DND-41 (cell line): ENCODE measurements at regions not wholly inside any gene's neighbourhood (a gene's known extent, or its start where the extent isn't known, plus 50 kb on each side); places are given as distances from the start of the nearest gene placed in this dataset.

ENCODE experiments used
- ATAC-seq: fragments of 200-7000 bp; cut with Tn5 transposase; 3 replicates; pipeline ENCODE4 v1.9.1; 2021; ENCODE audit warnings: low read depth; ENCODE audit not compliant: insufficient read depth
- DNase-seq: peaks from one replicate; pipeline ENCODE4 v3.0.0-alpha.2; 2020
- H2AFZ ChIP-seq: 2 replicates; pipeline ENCODE4 v1.6.0; 2012; ENCODE audit warnings: low read depth, low read length
- H3K27ac ChIP-seq: 2 replicates; pipeline ENCODE4 v1.5.1; 2012; ENCODE audit warnings: low read length, inconsistent platforms
- H3K27me3 ChIP-seq: fragments of 200-600 bp; sonication (generic); 2 replicates; pipeline ENCODE4 v1.6.0; 2012; ENCODE audit warnings: low read length, mild to moderate bottlenecking, inconsistent platforms; ENCODE audit not compliant: insufficient read depth, poor library complexity
- H3K36me3 ChIP-seq: 2 replicates; pipeline ENCODE4 v1.5.1; 2012; ENCODE audit warnings: low read length, inconsistent platforms; ENCODE audit not compliant: insufficient read depth
- H3K4me1 ChIP-seq: 2 replicates; pipeline ENCODE4 v1.5.1; 2012; ENCODE audit warnings: mild to moderate bottlenecking, low read length; ENCODE audit not compliant: insufficient read depth
- H3K4me2 ChIP-seq: 2 replicates; pipeline ENCODE4 v1.6.0; 2012; ENCODE audit warnings: mild to moderate bottlenecking, moderate library complexity, low read length, inconsistent platforms; ENCODE audit not compliant: insufficient read depth
- H3K4me3 ChIP-seq, 2 experiments: fragments of 200-600 bp in 1 of 2; shearing (Covaris generic) in 1 of 2; 2 replicates each; pipeline ENCODE4 v1.5.1; 2012 to 2016; ENCODE audit warnings: inconsistent platforms in 2 of 2, low read length in 2 of 2, mild to moderate bottlenecking in 2 of 2, low read depth in 1 of 2, moderate library complexity in 1 of 2
- H3K79me2 ChIP-seq: 2 replicates; pipeline ENCODE4 v1.6.0; 2012; ENCODE audit warnings: low read length, inconsistent platforms; ENCODE audit not compliant: insufficient read depth
- H3K9ac ChIP-seq: 2 replicates; pipeline ENCODE4 v1.6.0; 2012; ENCODE audit warnings: low read depth, mild to moderate bottlenecking, inconsistent platforms, low read length, moderate library complexity
- H3K9me3 ChIP-seq: 2 replicates; pipeline ENCODE4 v1.5.1; 2012; ENCODE audit warnings: low read length, moderate library complexity, mild to moderate bottlenecking, inconsistent platforms; ENCODE audit not compliant: insufficient read depth, severe bottlenecking
- H4K20me1 ChIP-seq: 2 replicates; pipeline ENCODE4 v1.6.0; 2012; ENCODE audit warnings: low read length; ENCODE audit not compliant: insufficient read depth
- CTCF ChIP-seq: IDR thresholded peaks from 2 replicates; pipeline ENCODE4 v1.5.1; 2012; ENCODE audit warnings: borderline replicate concordance, low read length, moderate library complexity, mild to moderate bottlenecking; ENCODE audit not compliant: poor library complexity, severe bottlenecking; ENCODE audit errors: extremely low read depth
- EZH2 ChIP-seq: IDR thresholded peaks from 3 replicates; pipeline ENCODE4 v1.6.1; 2012; ENCODE audit warnings: borderline replicate concordance, low read depth, mild to moderate bottlenecking, moderate library complexity, low read length, inconsistent platforms; ENCODE audit not compliant: severe bottlenecking

- Histone ChIP-seq H3K9me3 (no peaks in the 10 kb centered on the region), H3K27ac (no peak overlapping the region), H3K4me1 (no peaks in the 10 kb centered on the region), H3K27me3 (no peaks in the 10 kb centered on the region), H4K20me1 (no peaks in the 10 kb centered on the region), H3K9ac (no peak overlapping the region), H2AFZ (no peak overlapping the region), H3K4me3 (no peak overlapping the region), H3K79me2 (no peaks in the 10 kb centered on the region), H3K4me2 (no peak overlapping the region), H3K36me3 (no peaks in the 10 kb centered on the region)
- no peak for TF ChIP-seq CTCF
- no peak for TF ChIP-seq EZH2
- DNase-seq (no peak), ATAC-seq (no peak)
Observed at GRCh38 chr7:121449329-121449728, 53.2 kb upstream of the FAM3C start.

GRCh38 chr7:121448429-121448828, 52.3 kb upstream of the FAM3C start:
- no peaks in the 10 kb centered on the region for H4K20me1 ChIP-seq
- H3K9ac ChIP-seq: no peak overlapping the region
- no peaks in the 10 kb centered on the region for H3K36me3 ChIP-seq
- no peak for DNase-seq
- no peak overlapping the region for H2AFZ ChIP-seq
- H3K9me3 ChIP-seq: no peaks in the 10 kb centered on the region
- H3K27ac ChIP-seq: no peak overlapping the region
- TF ChIP-seq EZH2 (no peak), CTCF (no peak)
- H3K27me3 ChIP-seq: no peaks in the 10 kb centered on the region
- no peaks in the 10 kb centered on the region for H3K79me2 ChIP-seq
- no peak overlapping the region for H3K4me2 ChIP-seq
- H3K4me3 ChIP-seq: no peak overlapping the region
- no peaks in the 10 kb centered on the region for H3K4me1 ChIP-seq
- no peak for ATAC-seq

GRCh38 chr7:121447911-121448300, 51.8 kb upstream of the FAM3C start:
- no peak for TF ChIP-seq CTCF
- Histone ChIP-seq H3K4me2 (no peak overlapping the region), H3K36me3 (no peaks in the 10 kb centered on the region), H3K9me3 (no peaks in the 10 kb centered on the region), H3K9ac (no peak overlapping the region), H3K79me2 (no peaks in the 10 kb centered on the region), H3K4me1 (no peaks in the 10 kb centered on the region), H3K27me3 (no peaks in the 10 kb centered on the region), H2AFZ (no peak overlapping the region), H3K27ac (no peak overlapping the region), H4K20me1 (no peaks in the 10 kb centered on the region), H3K4me3 (no peak overlapping the region)
- no peak for ATAC-seq
- no peak for DNase-seq

- H3K9ac ChIP-seq: no peak overlapping the region
- ATAC-seq (no peak), DNase-seq (no peak)
- no peak overlapping the region for H3K4me3 ChIP-seq
- H3K27me3 ChIP-seq: no peaks in the 10 kb centered on the region
- H2AFZ ChIP-seq: no peak overlapping the region
- H3K4me2 ChIP-seq: no peak overlapping the region
- TF ChIP-seq CTCF: no peak
- TF ChIP-seq EZH2: no peak
- H4K20me1 ChIP-seq: no peaks in the 10 kb centered on the region
- H3K4me1 ChIP-seq: no peaks in the 10 kb centered on the region
- no peaks in the 10 kb centered on the region for H3K79me2 ChIP-seq
- no peaks in the 10 kb centered on the region for H3K9me3 ChIP-seq
- no peaks in the 10 kb centered on the region for H3K36me3 ChIP-seq
- no peak overlapping the region for H3K27ac ChIP-seq
Observed at GRCh38 chr7:121447243-121447910, 51.3 kb upstream of the FAM3C start.
